HEK293T (cell line): ENCODE measurements at regions not wholly inside any gene's neighbourhood (a gene's known extent, or its start where the extent isn't known, plus 50 kb on each side); places are given as distances from the start of the nearest gene placed in this dataset.
"Not testable (repeated sequence)": the region's sequence is repeated elsewhere in the genome, so short reads cannot be mapped to it uniquely, and the experiment has no call there.

Experiments
- CTCF ChIA-PET: fragments of 350-600 bp; formaldehyde crosslinking; extraction: SDS; loops from one replicate; lab custom pipeline; 2021; ENCODE audit warnings: antibody characterized with exemption, inconsistent platforms; lab: Yijun Ruan, JAX
- POLR2A ChIA-PET: fragments of 350-600 bp; formaldehyde crosslinking; extraction: SDS; loops from one replicate; lab custom pipeline; 2020; ENCODE audit warnings: antibody characterized with exemption, inconsistent platforms; lab: Yijun Ruan, JAX
- DNase-seq: peaks from one replicate; pipeline ENCODE4 v3.0.0; 2012; ENCODE audit warnings: mixed read lengths; ENCODE audit errors: extremely low spot score
- ARNT ChIP-seq: fragments of 450-650 bp; IDR thresholded peaks from 2 replicates; pipeline ENCODE4 v1.6.1; 2017; ENCODE audit warnings: mild to moderate bottlenecking
- BHLHE40 ChIP-seq: fragments of 450-650 bp; IDR thresholded peaks from 2 replicates; pipeline ENCODE4 v1.6.1; 2016; ENCODE audit warnings: mild to moderate bottlenecking, moderate library complexity, borderline replicate concordance
- CTBP1 ChIP-seq: fragments of 450-650 bp; IDR thresholded peaks from 2 replicates; pipeline ENCODE4 v1.6.1; 2016; ENCODE audit warnings: borderline replicate concordance
- ELF4 ChIP-seq: fragments of 450-650 bp; IDR thresholded peaks from 2 replicates; pipeline ENCODE4 v1.6.1; 2017; ENCODE audit warnings: antibody characterized with exemption
- FOXA1 ChIP-seq: fragments of 450-650 bp; IDR thresholded peaks from 2 replicates; pipeline ENCODE4 v1.6.1; 2016; ENCODE audit warnings: mild to moderate bottlenecking
- FOXK2 ChIP-seq: fragments of 450-650 bp; IDR thresholded peaks from 2 replicates; pipeline ENCODE4 v1.6.1; 2016; ENCODE audit warnings: mild to moderate bottlenecking
- FOXM1 ChIP-seq: fragments of 450-650 bp; IDR thresholded peaks from 2 replicates; pipeline ENCODE4 v1.6.1; 2017; ENCODE audit warnings: mild to moderate bottlenecking, borderline replicate concordance
- HDGF ChIP-seq: fragments of 450-650 bp; IDR thresholded peaks from 2 replicates; pipeline ENCODE4 v1.6.1; 2017; ENCODE audit warnings: antibody characterized with exemption, borderline replicate concordance
- L3MBTL2 ChIP-seq: fragments of 450-650 bp; conservative IDR thresholded peaks from 2 replicates; pipeline ENCODE4 v1.6.1; 2016; ENCODE audit warnings: mild to moderate bottlenecking
- LEF1 ChIP-seq: fragments of 450-650 bp; IDR thresholded peaks from 2 replicates; pipeline ENCODE4 v1.6.1; 2017; ENCODE audit warnings: mild to moderate bottlenecking, borderline replicate concordance
- NFRKB ChIP-seq: fragments of 450-650 bp; IDR thresholded peaks from 2 replicates; pipeline ENCODE4 v1.6.1; 2016; ENCODE audit warnings: mild to moderate bottlenecking, moderate library complexity
- PKNOX1 ChIP-seq: fragments of 450-650 bp; IDR thresholded peaks from 2 replicates; pipeline ENCODE4 v1.6.1; 2016
- SP1 ChIP-seq: fragments of 450-650 bp; IDR thresholded peaks from 2 replicates; pipeline ENCODE4 v1.6.1; 2017
- SUZ12 ChIP-seq: fragments of 450-650 bp; IDR thresholded peaks from 2 replicates; pipeline ENCODE4 v1.6.1; 2016; ENCODE audit warnings: mild to moderate bottlenecking
- TARDBP ChIP-seq: fragments of 450-650 bp; IDR thresholded peaks from 2 replicates; pipeline ENCODE4 v1.6.1; 2016
- ZNF384 ChIP-seq: fragments of 450-650 bp; IDR thresholded peaks from 2 replicates; pipeline ENCODE4 v1.6.1; 2016

DNA sequence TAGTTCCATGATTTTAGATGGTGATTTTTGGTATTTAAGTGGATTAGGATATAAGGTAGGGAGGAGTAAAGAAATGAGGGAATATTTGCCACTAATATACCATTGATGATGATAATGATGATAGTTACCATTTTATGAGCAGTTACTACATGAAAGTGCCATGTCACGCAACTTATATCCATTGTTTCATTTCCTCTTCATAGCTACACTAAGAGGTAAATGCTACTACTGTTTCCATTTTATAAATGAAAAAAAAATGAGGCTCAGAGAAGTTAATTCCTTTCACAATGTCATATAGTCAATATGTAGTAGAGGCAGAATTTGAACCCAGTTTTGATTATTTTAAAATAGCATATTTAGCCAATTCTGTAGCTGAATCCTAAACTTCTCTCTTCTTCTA is 112.2 kb upstream of the ADRA1B start:
- TF ChIP-seq BHLHE40 (no peak), FOXM1 (no peak), ZNF384 (no peak), LEF1 (no peak), ELF4 (no peak), HDGF (no peak), FOXA1 (no peak), PKNOX1 (no peak)
- DNase-seq = no peak
- CTCF ChIA-PET = interaction anchor here (0.7 kb wide), 1 partner anchor 199 kb away, joined by 3 read pairs; no protein-coding TSS in a partner anchor
- POLR2A ChIA-PET = no interaction called here

- DNase-seq = no peak
- CTCF ChIA-PET = no interaction called here
- POLR2A ChIA-PET = no interaction called here
- TF ChIP-seq ZNF384 (no peak), CTBP1 (no peak), LEF1 (no peak), BHLHE40 (no peak)
These were observed 111.3 kb upstream of the ADRA1B start for GRCh38 chr5:159805021-159805420.

DNA sequence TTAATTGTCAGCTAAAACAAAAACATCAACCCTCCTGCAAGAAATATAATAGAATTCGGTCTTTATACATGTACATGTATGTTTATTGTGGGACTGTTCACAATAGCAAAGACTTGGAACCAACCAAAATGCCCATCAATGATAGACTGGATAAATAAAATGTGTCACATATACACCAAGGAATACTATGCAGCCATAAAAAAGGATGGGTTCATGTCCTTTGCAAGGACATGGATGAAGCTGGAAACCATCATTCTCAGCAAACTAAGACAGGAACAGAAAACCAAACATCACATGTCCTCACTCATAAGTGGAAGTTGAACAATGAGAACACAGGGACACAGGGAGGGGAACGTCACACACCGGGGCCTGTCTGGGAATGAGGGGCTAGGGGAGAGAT is 109.1 kb upstream of the ADRA1B start:
- CTCF ChIA-PET, DNase-seq, POLR2A ChIA-PET: not testable (repeated sequence)

GRCh38 chr5:159807586-159807985 is 108.7 kb upstream of the ADRA1B start:
- no peak for TF ChIP-seq ARNT
- no peak for TF ChIP-seq L3MBTL2
- no peak for TF ChIP-seq NFRKB
- no peak for TF ChIP-seq FOXA1
- TF ChIP-seq SUZ12 = no peak
- TF ChIP-seq ELF4 = no peak
- TF ChIP-seq BHLHE40 = no peak
- TF ChIP-seq PKNOX1 = no peak
- TF ChIP-seq SP1 = no peak
- no peak for TF ChIP-seq ZNF384
- no peak for TF ChIP-seq FOXK2
- no peak for TF ChIP-seq CTBP1
- TF ChIP-seq FOXM1 = no peak
- no peak for DNase-seq
- POLR2A ChIA-PET = no interaction called here
- CTCF ChIA-PET = no interaction called here

GRCh38 chr5:159811712-159812111 is 104.6 kb upstream of the ADRA1B start:
- TF ChIP-seq SP1 = no peak
- TF ChIP-seq PKNOX1 = no peak
- TF ChIP-seq ELF4 = no peak
- no peak for TF ChIP-seq FOXA1
- no peak for TF ChIP-seq ZNF384
- no peak for TF ChIP-seq CTBP1
- no peak for TF ChIP-seq SUZ12
- no peak for TF ChIP-seq LEF1
- no peak for TF ChIP-seq FOXK2
- no peak for TF ChIP-seq HDGF
- TF ChIP-seq BHLHE40 = no peak
- ChIA-PET POLR2A (no interaction called here), CTCF (no interaction called here)
- DNase-seq = no peak

DNA sequence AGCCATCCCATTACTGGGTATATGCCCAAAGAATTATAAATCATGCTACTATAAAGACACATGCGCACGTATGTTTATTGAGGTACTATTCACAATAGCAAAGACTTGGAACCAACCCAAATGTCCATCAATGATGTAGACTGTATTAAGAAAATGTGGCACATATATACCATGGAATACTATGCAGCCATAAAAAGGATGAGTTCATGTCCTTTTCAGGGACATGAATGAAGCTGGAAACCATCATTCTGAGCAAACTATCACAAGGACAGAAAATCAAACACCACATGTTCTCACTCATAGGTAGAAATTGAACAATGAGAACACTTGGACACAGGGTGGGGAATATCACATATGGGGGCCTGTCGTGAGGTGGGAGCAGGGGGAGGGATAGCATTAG is 103.5 kb upstream of the ADRA1B start:
- DNase-seq, POLR2A ChIA-PET, CTCF ChIA-PET: not testable (repeated sequence)

DNA sequence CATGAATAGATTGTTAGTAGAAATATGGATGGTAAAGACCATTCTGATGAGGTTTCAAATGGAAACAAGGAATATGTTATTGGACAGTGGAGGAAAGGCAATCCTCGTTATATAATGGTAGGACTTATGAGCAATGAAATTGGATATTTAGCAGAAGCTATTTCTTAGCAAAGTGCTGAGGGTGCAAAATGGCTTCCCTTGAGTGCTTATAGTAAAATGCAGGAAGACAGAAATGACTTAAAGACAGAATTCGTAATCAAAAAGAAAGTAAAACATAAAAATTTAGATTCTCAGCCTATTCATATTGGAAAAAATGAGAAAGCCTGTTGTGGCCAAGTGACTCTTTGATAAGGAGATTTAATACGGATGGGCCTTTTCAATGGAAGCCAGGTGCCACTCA is 102.1 kb upstream of the ADRA1B start:
- ChIA-PET POLR2A (no interaction called here), CTCF (interaction anchor here (1.8 kb wide), 1 partner anchor 31 kb away, joined by 3 read pairs; no protein-coding TSS in a partner anchor)
- TF ChIP-seq LEF1 (no peak), SP1 (no peak), ARNT (no peak), FOXK2 (no peak), SUZ12 (no peak), PKNOX1 (no peak), TARDBP (no peak), ZNF384 (no peak), CTBP1 (no peak), FOXM1 (no peak), HDGF (no peak), FOXA1 (no peak), L3MBTL2 (no peak), BHLHE40 (no peak), ELF4 (no peak), NFRKB (no peak)
- no peak for DNase-seq
